ENCODE measurements at regions not wholly inside any gene's neighbourhood (a gene's known extent, or its start where the extent isn't known, plus 50 kb on each side); places are given as distances from the start of the nearest gene placed in this dataset.

DNA sequence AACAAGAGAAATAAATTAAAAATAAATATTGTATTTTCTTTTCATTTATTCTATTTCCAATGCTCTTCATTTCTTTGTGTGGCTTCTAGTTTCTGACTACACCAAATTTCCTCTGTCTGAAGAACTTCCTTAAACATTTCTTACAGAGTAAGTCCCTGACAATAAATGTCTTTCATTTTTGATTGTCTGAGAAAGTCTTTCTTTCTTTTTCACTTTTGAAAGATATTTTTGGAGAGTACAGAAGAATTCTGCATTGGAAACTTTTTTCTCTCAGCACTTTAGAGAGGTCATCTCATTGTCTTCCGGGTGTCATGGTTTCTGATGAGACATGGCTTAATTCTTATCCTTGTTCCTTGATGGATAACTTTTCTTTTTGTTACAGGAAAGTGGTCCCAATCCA lies 119.6 kb downstream of the MOBP start:
- no peak overlapping the region for H2AFZ ChIP-seq
- no peak overlapping the region for H3K27ac ChIP-seq
- H3K36me3 ChIP-seq (ENCODE audit: low read depth) = no peaks in the 10 kb centered on the region
- no peak overlapping the region for H3K4me2 ChIP-seq
- ChIA-PET CTCF (no interaction called here), POLR2A (ENCODE audit: unreplicated experiment) (no interaction called here)
- H3K9me2 ChIP-seq (ENCODE audit: insufficient read depth) = no peaks in the 10 kb centered on the region; the same call in 1 of the 2 replicates
- no peaks in the 10 kb centered on the region for H3F3A ChIP-seq (ENCODE audit: insufficient read depth, low read depth)
- H3K27me3 ChIP-seq (ENCODE audit: insufficient read depth, low read depth) = peaks cover 21% of the 10 kb centered on the region
- H3K79me2 ChIP-seq (ENCODE audit: low read depth) = no peaks in the 10 kb centered on the region
- BruUV-seq (replicated peaks) = no TSS peak
- no peaks in the 10 kb centered on the region for H3K4me1 ChIP-seq (replicated peaks; ENCODE audit: insufficient read depth)
- no peaks in the 10 kb centered on the region for H3K9me3 ChIP-seq (ENCODE audit: insufficient read depth, low read depth)
- TF ChIP-seq, protein P1, sequence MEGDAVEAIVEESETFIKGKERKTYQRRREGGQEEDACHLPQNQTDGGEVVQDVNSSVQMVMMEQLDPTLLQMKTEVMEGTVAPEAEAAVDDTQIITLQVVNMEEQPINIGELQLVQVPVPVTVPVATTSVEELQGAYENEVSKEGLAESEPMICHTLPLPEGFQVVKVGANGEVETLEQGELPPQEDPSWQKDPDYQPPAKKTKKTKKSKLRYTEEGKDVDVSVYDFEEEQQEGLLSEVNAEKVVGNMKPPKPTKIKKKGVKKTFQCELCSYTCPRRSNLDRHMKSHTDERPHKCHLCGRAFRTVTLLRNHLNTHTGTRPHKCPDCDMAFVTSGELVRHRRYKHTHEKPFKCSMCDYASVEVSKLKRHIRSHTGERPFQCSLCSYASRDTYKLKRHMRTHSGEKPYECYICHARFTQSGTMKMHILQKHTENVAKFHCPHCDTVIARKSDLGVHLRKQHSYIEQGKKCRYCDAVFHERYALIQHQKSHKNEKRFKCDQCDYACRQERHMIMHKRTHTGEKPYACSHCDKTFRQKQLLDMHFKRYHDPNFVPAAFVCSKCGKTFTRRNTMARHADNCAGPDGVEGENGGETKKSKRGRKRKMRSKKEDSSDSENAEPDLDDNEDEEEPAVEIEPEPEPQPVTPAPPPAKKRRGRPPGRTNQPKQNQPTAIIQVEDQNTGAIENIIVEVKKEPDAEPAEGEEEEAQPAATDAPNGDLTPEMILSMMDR (conservative IDR thresholded peaks at IDR 0.05) = no peak
- no peak for TF ChIP-seq EZH2 (IDR thresholded peaks at IDR 0.05; ENCODE audit: low read depth)
- no peaks in the 10 kb centered on the region for H4K20me1 ChIP-seq (ENCODE audit: insufficient read depth)
- no peak overlapping the region for H3K4me3 ChIP-seq
- intact Hi-C loops (cut with micrococcal nuclease; ENCODE audit: unreplicated experiment) = no loop called here
- DNase-seq = no peak

DNA sequence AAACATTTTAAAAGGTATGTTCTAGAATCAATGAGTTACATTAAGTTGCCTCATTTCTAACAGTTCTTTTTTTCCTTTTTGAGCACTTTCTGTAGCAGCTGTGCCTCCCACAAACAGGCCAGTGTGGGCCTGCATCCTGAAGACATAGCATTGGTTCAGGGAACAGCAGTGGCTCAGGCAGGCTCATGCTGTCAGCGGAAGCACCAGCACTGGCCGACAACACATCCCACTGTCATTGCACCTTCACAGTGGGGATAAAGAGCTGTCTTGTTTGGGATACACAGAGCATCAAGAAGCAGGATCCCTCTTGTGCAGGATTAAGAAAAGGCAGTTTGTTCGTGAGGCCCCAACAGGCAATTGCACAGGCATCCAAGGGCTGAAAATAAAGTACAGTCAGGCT lies 123.3 kb downstream of the MOBP start:
- POLR2A ChIA-PET (ENCODE audit: unreplicated experiment) = no interaction called here
- Histone ChIP-seq H3K79me2 (ENCODE audit: low read depth) (no peaks in the 10 kb centered on the region), H3K4me2 (no peak overlapping the region), H3K36me3 (ENCODE audit: low read depth) (no peaks in the 10 kb centered on the region), H3K9me3 (ENCODE audit: insufficient read depth, low read depth) (no peaks in the 10 kb centered on the region), H4K20me1 (ENCODE audit: insufficient read depth) (no peaks in the 10 kb centered on the region), H3K27me3 (ENCODE audit: insufficient read depth, low read depth) (peaks cover 4% of the 10 kb centered on the region; the same call in 1 of the 2 replicates), H3K9me2 (ENCODE audit: insufficient read depth) (no peaks in the 10 kb centered on the region; the same call in 1 of the 2 replicates), H3F3A (ENCODE audit: insufficient read depth, low read depth) (peaks cover 8% of the 10 kb centered on the region; the same call in 1 of the 2 replicates), H3K4me1 (replicated peaks; ENCODE audit: insufficient read depth) (peaks cover 7% of the 10 kb centered on the region; the same call in 1 of the 2 replicates), H3K27ac (no peak overlapping the region), H2AFZ (no peak overlapping the region), H3K4me3 (no peak overlapping the region)
- CTCF ChIA-PET = no interaction called here
- TF ChIP-seq, protein P1 (conservative IDR thresholded peaks at IDR 0.05) = no peak
- no peak for TF ChIP-seq EZH2 (IDR thresholded peaks at IDR 0.05; ENCODE audit: low read depth)
- BruUV-seq (replicated peaks) = no TSS peak
- intact Hi-C loops (cut with micrococcal nuclease; ENCODE audit: unreplicated experiment) = no loop called here
- no peak for DNase-seq

DNA sequence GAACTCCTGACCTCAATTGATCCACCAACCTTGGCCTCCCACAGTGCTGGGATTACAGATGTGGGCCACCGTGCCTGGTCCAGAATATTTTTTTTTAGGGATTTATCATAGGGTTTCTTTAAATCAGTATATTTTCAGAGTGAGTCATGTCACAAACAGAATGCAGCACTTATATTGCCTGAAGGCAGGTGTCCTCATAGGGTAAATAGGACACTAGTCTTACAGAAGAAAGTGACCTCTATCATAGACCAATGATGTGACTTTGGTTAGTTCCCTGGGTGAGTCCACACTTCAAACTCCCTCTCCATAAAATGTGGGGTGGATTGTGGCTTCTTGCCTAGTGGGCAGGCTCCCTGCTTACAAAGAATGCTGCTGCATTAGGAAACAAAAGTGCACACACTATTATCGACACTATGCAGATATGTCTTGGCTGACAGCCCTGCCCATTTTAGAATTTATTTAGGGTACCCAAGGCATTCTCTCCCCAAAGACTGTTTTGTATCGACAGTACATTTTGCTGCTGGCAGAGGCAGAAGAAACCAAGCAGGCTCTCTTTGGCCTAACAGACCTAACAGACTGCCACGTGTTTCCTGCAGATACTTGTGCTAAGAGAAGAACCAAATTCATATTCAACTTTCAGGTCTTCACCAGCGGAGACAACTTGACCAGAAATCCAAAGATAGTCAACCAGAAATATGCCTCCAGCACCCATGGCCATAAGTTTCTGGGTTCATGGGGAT lies 125.0 kb downstream of the MOBP start:
- Histone ChIP-seq H3K9me3 (ENCODE audit: insufficient read depth, low read depth) (no peaks in the 10 kb centered on the region), H3K4me3 (no peak overlapping the region), H3K27me3 (ENCODE audit: insufficient read depth, low read depth) (peaks cover 4% of the 10 kb centered on the region; the same call in 1 of the 2 replicates), H3K27ac (no peak overlapping the region), H3K36me3 (ENCODE audit: low read depth) (no peaks in the 10 kb centered on the region), H3K79me2 (ENCODE audit: low read depth) (no peaks in the 10 kb centered on the region), H3K4me2 (0 out of 2 replicates have a peak overlapping the region, but pooled peaks have one; percentile 5), H4K20me1 (ENCODE audit: insufficient read depth) (no peaks in the 10 kb centered on the region), H3F3A (ENCODE audit: insufficient read depth, low read depth) (peaks cover 8% of the 10 kb centered on the region; the same call in 1 of the 2 replicates), H3K9me2 (ENCODE audit: insufficient read depth) (no peaks in the 10 kb centered on the region; the same call in 1 of the 2 replicates), H2AFZ (no peak overlapping the region), H3K4me1 (replicated peaks; ENCODE audit: insufficient read depth) (peaks cover 7% of the 10 kb centered on the region; the same call in 1 of the 2 replicates)
- POLR2A ChIA-PET (ENCODE audit: unreplicated experiment) = no interaction called here
- TF ChIP-seq, protein P1 (conservative IDR thresholded peaks at IDR 0.05) = no peak
- TF ChIP-seq EZH2 (IDR thresholded peaks at IDR 0.05; ENCODE audit: low read depth) = no peak
- peak in 1 of 2 experiments; percentile 63 for DNase-seq
- no TSS peak for BruUV-seq (replicated peaks)
- intact Hi-C loops (cut with micrococcal nuclease; ENCODE audit: unreplicated experiment) = no loop called here
- CTCF ChIA-PET = no interaction called here
